Tibial artery (tissue), 4 donors: ENCODE measurements at regions not wholly inside any gene's neighbourhood (a gene's known extent, or its start where the extent isn't known, plus 50 kb on each side); places are given as distances from the start of the nearest gene placed in this dataset.

Experiments
- DNase-seq, 2 donors: peaks; one replicate each; pipeline ENCODE4 v3.0.0-alpha.2; 2019
- H3K27ac ChIP-seq, 2 donors: fragments of 200-600 bp; sonication (generic) in 1 of 2; 1 replicate in 1 of 2; 2 replicates in 1 of 2; pipeline ENCODE4 v1.5.1; 2018 to 2019; ENCODE audit warnings: mild to moderate bottlenecking in 1 of 2
- H3K27me3 ChIP-seq, 2 donors: fragments of 200-600 bp; sonication (generic) in 1 of 2; one replicate each; pipeline versions ENCODE4 v1.5.1 to v1.6.0; 2016 to 2019
- H3K36me3 ChIP-seq, 3 donors: fragments of 200-600 bp; sonication (generic) in 2 of 3; one replicate each; pipeline ENCODE4 v1.5.1; 2016 to 2019; ENCODE audit warnings: mild to moderate bottlenecking in 2 of 3
- H3K4me1 ChIP-seq, 4 donors: fragments of 200-600 bp; sonication (generic) in 2 of 4; 1 replicate in 3 of 4; 2 replicates in 1 of 4; pipeline ENCODE4 v1.5.1; 2016 to 2019
- H3K4me3 ChIP-seq, 2 donors: fragments of 200-600 bp; sonication (generic) in 1 of 2; 1 replicate in 1 of 2; 2 replicates in 1 of 2; pipeline ENCODE4 v1.5.1; 2018 to 2019; ENCODE audit warnings: mild to moderate bottlenecking in 2 of 2
- H3K9me3 ChIP-seq, 3 donors: fragments of 200-600 bp; sonication (generic) in 1 of 3; one replicate each; pipeline ENCODE4 v1.5.1; 2016 to 2019
- CTCF ChIP-seq, 2 experiments: fragments of 200-600 bp in 1 of 2; fragments of 450-650 bp in 1 of 2; IDR thresholded peaks; one replicate each; pipeline ENCODE4 v1.5.1; 2017 to 2019; ENCODE audit warnings: antibody characterized with exemption in 2 of 2, mild to moderate bottlenecking in 1 of 2, moderate library complexity in 1 of 2
- intact Hi-C: fragments of 100-400 bp; cut with DNase I; formaldehyde crosslinking; loops from one replicate; pipeline ENCODE4 v1.15.0; 2023; ENCODE audit warnings: low total_unique reads

- Histone ChIP-seq H3K27ac (no peak overlapping the region), H3K36me3 (no peaks in the 10 kb centered on the region), H3K9me3 (no peaks in the 10 kb centered on the region), H3K27me3 (no peaks in the 10 kb centered on the region), H3K4me1 (peaks cover 0 to 30% (median 21%) of the 10 kb centered on the region in 4 donors), H3K4me3 (no peak overlapping the region)
- no peak for TF ChIP-seq CTCF (IDR thresholded peaks at IDR 0.05)
- peak in 1 of 2 donors; percentile 46 for DNase-seq
- intact Hi-C loops: no loop called here
Observed at GRCh38 chr12:115320967-115321366, 637.0 kb upstream of the TBX3 start.

GRCh38 chr12:115320451-115320850 lies 636.5 kb upstream of the TBX3 start:
- Histone ChIP-seq H3K27ac (no peak overlapping the region), H3K27me3 (no peaks in the 10 kb centered on the region), H3K4me1 (peaks cover 0 to 25% (median 21%) of the 10 kb centered on the region in 4 donors), H3K4me3 (no peak overlapping the region), H3K9me3 (no peaks in the 10 kb centered on the region), H3K36me3 (no peaks in the 10 kb centered on the region)
- no peak for DNase-seq
- intact Hi-C loops: no loop called here
- no peak for TF ChIP-seq CTCF (IDR thresholded peaks at IDR 0.05)

- H3K36me3 ChIP-seq: no peaks in the 10 kb centered on the region
- TF ChIP-seq CTCF (IDR thresholded peaks at IDR 0.05): no peak
- H3K4me3 ChIP-seq: no peak overlapping the region
- H3K27me3 ChIP-seq: no peaks in the 10 kb centered on the region
- no peak overlapping the region for H3K27ac ChIP-seq
- no peak for DNase-seq
- intact Hi-C loops: no loop called here
- peaks cover 0 to 16% (median 13%) of the 10 kb centered on the region in 4 donors for H3K4me1 ChIP-seq
- no peaks in the 10 kb centered on the region for H3K9me3 ChIP-seq
Observed at GRCh38 chr12:115319446-115320040, 635.6 kb upstream of the TBX3 start.

GRCh38 chr12:115313929-115314328 lies 630.0 kb upstream of the TBX3 start:
- Histone ChIP-seq H3K36me3 (no peaks in the 10 kb centered on the region), H3K9me3 (no peaks in the 10 kb centered on the region), H3K4me1 (no peaks in the 10 kb centered on the region), H3K27me3 (no peaks in the 10 kb centered on the region), H3K27ac (no peak overlapping the region), H3K4me3 (no peak overlapping the region)
- intact Hi-C loops: no loop called here
- DNase-seq: no peak
- TF ChIP-seq CTCF (IDR thresholded peaks at IDR 0.05): no peak

GRCh38 chr12:115312901-115313300 lies 628.9 kb upstream of the TBX3 start:
- Histone ChIP-seq H3K4me3 (no peak overlapping the region), H3K9me3 (no peaks in the 10 kb centered on the region), H3K4me1 (no peaks in the 10 kb centered on the region), H3K27me3 (no peaks in the 10 kb centered on the region), H3K36me3 (no peaks in the 10 kb centered on the region), H3K27ac (no peak overlapping the region)
- no peak for DNase-seq
- TF ChIP-seq CTCF (IDR thresholded peaks at IDR 0.05): no peak
- intact Hi-C loops: no loop called here

- H3K4me3 ChIP-seq: no peak overlapping the region
- H3K27ac ChIP-seq: no peak overlapping the region
- intact Hi-C loops: no loop called here
- H3K9me3 ChIP-seq: no peaks in the 10 kb centered on the region
- no peaks in the 10 kb centered on the region for H3K36me3 ChIP-seq
- H3K27me3 ChIP-seq: no peaks in the 10 kb centered on the region
- H3K4me1 ChIP-seq: no peaks in the 10 kb centered on the region
- no peak for DNase-seq
- TF ChIP-seq CTCF (IDR thresholded peaks at IDR 0.05): no peak
Observed at GRCh38 chr12:115311875-115312274, 627.9 kb upstream of the TBX3 start.
